ENCODE measurements at regions not wholly inside any gene's neighbourhood (a gene's known extent, or its start where the extent isn't known, plus 50 kb on each side); places are given as distances from the start of the nearest gene placed in this dataset.

- no peak for TF ChIP-seq RARB (CRISPR knock-in tag; IDR thresholded peaks at IDR 0.05)
- no peak for TF ChIP-seq PPARA (CRISPR knock-in tag; IDR thresholded peaks at IDR 0.05; ENCODE audit: borderline replicate concordance)
- TF ChIP-seq ZNF70 (CRISPR knock-in tag; IDR thresholded peaks at IDR 0.05): no peak
- TF ChIP-seq OSR1 (CRISPR knock-in tag; IDR thresholded peaks at IDR 0.05): no peak
- TF ChIP-seq TOX (CRISPR knock-in tag; IDR thresholded peaks at IDR 0.05; ENCODE audit: borderline replicate concordance): no peak
- no peak for TF ChIP-seq PATZ1 (CRISPR knock-in tag; IDR thresholded peaks at IDR 0.05; ENCODE audit: borderline replicate concordance)
- no peak for TF ChIP-seq BACH2 (CRISPR knock-in tag; IDR thresholded peaks at IDR 0.05; ENCODE audit: borderline replicate concordance)
- no peak for TF ChIP-seq ZFP3 (CRISPR knock-in tag; IDR thresholded peaks at IDR 0.05)
- TF ChIP-seq ZC3H10 (CRISPR knock-in tag; IDR thresholded peaks at IDR 0.05): no peak
- TF ChIP-seq, protein P1, sequence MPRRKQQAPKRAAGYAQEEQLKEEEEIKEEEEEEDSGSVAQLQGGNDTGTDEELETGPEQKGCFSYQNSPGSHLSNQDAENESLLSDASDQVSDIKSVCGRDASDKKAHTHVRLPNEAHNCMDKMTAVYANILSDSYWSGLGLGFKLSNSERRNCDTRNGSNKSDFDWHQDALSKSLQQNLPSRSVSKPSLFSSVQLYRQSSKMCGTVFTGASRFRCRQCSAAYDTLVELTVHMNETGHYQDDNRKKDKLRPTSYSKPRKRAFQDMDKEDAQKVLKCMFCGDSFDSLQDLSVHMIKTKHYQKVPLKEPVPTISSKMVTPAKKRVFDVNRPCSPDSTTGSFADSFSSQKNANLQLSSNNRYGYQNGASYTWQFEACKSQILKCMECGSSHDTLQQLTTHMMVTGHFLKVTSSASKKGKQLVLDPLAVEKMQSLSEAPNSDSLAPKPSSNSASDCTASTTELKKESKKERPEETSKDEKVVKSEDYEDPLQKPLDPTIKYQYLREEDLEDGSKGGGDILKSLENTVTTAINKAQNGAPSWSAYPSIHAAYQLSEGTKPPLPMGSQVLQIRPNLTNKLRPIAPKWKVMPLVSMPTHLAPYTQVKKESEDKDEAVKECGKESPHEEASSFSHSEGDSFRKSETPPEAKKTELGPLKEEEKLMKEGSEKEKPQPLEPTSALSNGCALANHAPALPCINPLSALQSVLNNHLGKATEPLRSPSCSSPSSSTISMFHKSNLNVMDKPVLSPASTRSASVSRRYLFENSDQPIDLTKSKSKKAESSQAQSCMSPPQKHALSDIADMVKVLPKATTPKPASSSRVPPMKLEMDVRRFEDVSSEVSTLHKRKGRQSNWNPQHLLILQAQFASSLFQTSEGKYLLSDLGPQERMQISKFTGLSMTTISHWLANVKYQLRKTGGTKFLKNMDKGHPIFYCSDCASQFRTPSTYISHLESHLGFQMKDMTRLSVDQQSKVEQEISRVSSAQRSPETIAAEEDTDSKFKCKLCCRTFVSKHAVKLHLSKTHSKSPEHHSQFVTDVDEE (CRISPR knock-in tag; IDR thresholded peaks at IDR 0.05): no peak
- TF ChIP-seq TCF4 (CRISPR knock-in tag; IDR thresholded peaks at IDR 0.05; ENCODE audit: borderline replicate concordance): no peak
- TF ChIP-seq SNAI2 (CRISPR knock-in tag; IDR thresholded peaks at IDR 0.05): no peak
Measured at GRCh38 chrX:724256-724655, 93.7 kb downstream of the SHOX start.
